GM03348 (cell line): ENCODE measurements at regions not wholly inside any gene's neighbourhood (a gene's known extent, or its start where the extent isn't known, plus 50 kb on each side); places are given as distances from the start of the nearest gene placed in this dataset.
"Not testable (repeated sequence)": the region's sequence is repeated elsewhere in the genome, so short reads cannot be mapped to it uniquely, and the experiment has no call there.

Experiments used
- DNase-seq: peaks from one replicate; pipeline ENCODE4 v3.0.0; 2012; ENCODE audit warnings: low spot score

DNA sequence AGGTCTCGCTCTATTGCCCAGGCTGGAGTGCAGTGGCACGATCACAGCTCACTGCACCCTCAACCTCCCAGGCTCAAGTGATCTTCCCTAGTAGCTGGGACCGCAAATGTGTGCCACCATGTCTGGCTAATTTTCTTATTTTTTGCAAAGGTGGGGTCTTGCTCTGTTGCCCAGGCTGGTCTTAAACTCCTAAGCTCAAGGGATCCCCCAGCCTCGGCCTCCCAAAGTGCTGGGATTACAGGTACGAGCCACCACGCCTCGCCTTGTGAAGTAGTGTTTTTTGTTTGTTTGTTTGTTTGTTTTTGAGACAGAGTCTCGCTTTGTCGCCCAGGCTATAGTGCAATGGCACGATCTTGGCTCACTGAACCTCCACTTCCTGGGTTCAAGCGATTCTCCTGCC is 125.5 kb downstream of the HAUS1 start:
- not testable (repeated sequence) for DNase-seq

DNA sequence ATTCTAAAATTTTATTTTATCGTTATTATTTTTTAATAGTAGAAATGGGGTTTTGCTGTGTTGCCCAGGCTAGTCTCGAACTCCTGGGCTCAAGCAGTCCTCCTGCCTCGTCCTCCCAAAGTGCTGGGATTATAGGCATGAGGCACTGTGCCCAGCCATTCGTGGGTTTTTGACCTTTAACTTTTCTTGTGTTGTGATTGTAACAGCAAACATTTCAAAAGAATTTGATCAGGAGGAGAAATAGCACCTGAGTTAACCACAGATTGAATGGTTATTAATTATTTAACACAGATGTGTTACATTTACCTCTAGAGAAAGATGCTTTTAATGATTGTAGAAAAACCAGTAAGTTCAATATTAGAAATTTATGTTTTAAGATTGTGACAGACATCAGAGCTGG is 132.0 kb downstream of the HAUS1 start:
- no peak for DNase-seq

DNA sequence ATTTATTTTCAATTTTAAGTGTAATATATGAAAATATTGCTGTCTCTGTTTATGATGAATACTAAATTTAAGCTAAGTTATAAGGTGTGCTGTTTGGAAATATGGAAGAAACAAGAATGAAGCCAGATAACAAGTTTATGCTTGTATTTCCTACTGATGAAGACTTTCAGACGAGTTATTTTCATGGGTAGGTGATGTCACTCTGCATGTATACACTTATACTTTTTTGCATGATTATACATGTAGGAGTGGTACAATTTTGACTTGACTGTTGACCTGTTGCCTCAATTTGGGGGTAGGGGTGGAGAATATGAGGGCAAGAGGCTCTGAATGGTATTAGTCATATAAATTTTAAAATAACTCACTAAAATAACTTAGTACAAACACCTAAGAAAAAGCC is 133.7 kb downstream of the HAUS1 start:
- no peak for DNase-seq

DNA sequence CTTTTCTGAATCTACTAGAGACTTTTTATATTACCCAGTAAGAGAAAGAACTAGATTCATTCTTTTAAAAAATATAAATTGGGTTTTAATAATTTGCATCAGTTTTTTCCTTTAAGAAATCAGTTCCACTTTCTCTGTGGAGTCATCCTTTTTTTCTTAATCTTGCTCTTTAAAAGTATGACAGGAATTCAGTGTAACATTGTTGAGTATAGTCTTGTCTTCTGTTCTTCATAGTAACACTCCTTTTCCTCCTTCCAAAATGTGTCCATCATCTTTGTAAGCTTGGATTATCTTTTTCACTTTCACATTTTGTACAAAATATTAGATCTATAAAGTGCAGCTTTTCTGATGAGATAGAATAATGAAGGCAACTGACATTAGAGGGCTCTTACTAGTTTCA is 135.4 kb downstream of the HAUS1 start:
- peak; percentile 46 for DNase-seq

DNA sequence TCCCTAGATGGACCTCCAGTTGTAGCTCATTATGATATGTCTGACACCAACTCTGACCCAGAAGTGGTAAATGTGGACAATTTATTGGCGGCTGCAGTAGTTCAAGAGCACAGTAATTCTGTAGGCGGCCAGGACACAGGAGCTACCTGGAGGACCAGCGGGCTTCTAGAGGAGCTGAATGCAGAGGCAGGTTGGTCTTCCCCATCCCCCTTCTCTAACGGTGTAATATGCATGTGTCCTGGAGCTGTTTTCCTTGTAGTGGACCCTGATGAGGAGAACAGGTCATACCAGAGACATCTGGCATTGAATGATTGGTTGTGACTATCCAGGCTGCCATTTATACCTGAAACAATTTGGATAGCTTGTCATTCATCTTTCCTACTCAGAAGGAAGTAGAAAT is 135.8 kb downstream of the HAUS1 start:
- DNase-seq = no peak

DNA sequence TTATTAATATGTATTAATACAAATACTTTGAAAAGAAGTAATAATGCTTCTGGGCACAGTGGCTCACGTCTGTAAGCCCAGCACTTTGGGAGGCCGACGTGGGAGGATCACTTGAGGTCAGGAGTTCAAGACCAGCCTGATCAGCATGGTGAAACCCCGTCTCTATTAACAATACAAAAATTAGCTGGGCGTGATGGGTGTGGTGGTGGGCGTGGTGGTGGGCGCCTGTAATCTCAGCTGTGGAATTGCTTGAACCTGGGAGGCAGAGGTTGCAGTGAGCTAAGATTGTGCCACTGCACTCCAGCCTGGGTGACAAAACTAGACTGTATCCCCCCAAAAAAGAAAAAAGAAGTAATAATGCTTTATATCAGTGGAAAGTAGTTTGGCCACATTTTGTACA is 137.2 kb downstream of the HAUS1 start:
- DNase-seq = not testable (repeated sequence)

DNA sequence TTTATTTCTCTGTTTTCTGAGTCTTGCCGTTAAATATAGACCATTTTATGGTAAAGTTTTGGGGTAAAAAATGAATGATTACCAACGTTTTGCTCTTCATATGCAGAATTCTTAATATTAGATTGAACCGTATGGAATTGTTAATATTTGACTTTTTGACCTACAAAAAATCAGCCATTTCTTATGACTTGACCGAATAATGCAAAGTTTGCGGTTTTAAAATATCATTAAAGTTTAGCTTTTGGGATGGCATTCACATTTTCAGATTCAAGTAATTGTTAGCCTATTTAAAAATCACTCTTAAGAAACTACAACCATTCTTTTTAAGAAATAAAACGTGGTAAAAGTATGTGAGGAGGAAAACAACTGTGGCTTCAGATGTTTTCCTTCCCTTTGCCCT is 138.0 kb downstream of the HAUS1 start:
- DNase-seq = no peak

DNA sequence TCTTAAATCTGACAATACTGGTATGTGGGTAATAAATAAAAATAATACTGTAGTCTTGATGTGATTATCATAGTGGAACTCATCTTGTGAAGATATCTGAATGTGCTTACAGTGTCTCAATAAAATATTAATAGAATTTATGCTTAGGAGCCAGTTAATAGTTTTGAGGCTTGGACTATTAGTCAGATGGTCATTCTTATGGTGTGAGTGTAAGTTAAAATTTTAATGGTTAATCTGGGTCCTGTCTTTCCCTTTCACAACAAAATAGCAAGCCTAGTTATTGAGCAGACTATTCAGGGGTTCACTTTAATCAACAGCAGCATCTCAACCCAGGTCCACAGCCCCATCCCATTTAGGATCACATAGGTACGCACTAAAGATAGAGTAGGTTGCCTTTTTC is 138.9 kb downstream of the HAUS1 start:
- no peak for DNase-seq

DNA sequence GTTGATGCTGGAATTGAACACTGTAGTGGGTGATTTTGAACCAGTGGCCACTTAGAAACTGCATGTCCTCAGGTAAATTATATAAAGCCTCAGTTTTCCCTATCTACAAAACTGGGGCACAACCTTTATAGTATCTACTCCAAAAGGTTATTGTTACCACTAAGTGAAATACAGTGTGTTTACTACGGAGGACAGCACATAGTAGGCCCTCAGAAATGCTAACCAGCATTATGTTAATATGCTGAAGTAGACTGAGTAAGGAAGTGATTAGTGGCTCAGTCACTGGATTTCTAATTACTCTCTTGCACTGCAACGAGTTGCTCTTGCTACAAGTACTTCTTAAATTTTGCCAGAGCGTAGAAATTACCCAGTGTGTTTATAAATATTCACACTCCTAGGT is 139.5 kb downstream of the HAUS1 start:
- no peak for DNase-seq

DNA sequence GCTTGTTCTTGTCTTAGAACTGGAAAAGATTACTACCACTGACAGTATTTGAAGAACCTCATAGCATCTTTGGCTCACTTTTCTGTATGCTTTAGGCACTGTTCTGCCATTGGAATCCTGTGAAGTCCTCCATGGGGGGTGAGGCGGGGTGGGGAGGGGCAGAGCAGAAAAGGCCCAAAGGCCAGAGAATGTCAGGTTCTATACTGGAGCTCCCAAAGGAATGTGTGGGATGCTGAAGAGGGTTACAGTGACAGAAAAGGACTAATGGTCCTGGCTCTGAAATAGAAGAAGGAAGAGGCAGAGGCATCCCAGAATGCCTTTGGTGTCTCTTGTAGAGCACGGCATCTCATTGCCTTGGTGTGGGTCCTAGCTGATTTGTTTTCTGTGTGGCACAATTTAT is 141.9 kb downstream of the HAUS1 start:
- no peak for DNase-seq

DNA sequence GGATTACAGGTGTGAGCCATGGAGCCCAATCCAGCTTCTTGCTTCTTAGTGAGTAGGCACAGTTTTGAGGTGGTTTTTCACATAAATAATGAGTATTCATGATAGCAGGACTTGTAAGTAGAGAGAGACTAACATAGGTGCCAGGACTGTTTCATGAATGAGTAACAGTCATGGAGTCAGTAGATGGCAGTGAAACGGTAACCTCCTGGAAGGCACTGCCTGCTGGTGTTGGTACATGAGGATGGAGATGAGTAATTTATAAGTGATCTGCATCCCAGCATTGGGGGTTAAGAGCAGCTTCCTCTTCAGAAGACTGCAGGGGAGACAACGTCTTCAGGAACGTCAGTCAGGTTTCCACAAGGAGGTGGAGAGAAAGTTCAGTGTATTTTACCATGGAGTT is 143.8 kb downstream of the HAUS1 start:
- DNase-seq = no peak

DNA sequence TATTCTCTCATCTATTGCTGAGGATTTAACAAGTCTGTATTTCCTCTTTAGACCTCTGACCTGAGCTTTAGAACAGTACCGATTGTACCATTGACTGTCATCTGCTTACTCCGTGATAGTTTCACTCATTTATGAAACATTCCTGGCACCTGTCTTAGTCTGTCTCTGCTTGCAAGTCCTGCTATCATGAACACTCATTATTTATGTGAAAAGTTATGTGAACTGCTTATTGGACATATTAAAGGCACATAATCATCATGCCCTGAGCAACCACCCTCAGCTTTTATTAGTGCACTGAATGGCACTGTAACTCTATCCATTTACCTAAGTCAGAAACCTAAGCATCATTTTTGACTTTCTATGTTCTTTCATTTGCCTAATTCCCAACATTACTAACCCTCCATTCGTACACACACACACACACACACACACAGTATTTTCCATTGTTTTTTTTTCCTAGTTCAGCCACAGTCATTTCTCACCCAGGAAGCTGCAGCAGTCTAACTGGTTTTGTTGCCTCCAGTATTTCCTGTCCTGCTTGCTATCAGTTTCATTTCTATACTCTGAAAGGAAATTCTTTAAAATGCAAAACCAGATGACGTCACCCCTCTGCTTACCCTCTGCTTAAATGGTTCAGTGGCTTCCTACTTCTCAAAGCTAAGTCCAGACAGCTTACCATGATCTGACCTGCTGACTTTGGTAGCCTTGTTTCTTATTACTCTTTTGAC is 146.1 kb downstream of the HAUS1 start:
- DNase-seq = peak; percentile 40

DNA sequence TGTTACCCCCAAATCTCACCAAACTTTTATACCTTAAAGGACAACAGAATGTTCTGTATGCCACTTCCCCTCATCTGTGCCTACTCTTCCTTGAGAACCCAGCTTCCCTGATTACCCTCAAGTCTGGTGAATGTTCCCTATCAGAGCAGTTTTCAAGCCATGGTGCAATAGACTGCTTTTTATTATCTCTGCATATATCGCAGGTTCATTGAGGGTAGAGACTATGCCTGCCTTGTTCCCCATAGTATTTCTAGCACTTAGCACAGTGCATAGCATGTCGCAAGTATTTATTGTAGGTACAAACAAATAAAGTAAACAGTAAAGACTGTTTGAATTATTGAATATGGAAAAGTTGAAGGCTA is 146.6 kb downstream of the HAUS1 start:
- no peak for DNase-seq

DNA sequence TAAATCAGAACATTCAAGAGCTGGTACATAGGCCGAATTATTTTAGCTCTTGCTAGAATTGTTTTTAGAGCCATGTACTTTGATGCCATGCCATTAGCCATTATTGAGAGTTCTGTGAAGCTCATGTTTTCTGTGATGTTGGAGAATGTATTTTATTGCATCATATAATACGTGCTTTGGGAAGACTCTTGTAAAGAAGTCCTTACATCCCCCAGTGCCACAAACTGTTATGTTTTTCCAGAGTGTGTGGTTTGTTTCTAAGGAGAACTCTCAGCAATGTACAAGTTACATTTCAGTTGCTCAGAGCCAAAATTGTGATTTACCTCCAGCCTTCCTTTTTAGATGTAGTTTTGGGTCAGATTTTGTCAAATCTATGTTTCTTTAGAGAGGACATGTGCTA is 148.6 kb downstream of the HAUS1 start:
- DNase-seq = no peak

DNA sequence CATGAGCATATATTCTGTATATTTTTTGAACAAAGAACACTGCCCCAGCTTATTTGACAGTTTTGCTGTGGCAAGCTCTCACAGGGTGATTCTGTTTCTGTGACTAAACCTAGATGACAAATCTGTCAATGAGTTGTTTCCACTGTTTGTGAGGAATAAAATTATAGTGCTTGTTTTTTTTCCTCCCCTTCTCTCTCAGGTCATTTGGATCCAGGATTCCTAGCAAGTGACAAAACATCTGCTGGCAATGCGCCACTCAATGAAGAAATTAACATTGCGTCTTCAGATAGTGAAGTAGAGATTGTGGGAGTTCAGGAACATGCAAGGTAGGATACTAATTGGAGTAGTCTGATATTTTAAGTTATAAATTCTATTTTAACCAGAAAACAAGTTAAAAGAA is 149.3 kb downstream of the HAUS1 start:
- peak; percentile 34 for DNase-seq

DNA sequence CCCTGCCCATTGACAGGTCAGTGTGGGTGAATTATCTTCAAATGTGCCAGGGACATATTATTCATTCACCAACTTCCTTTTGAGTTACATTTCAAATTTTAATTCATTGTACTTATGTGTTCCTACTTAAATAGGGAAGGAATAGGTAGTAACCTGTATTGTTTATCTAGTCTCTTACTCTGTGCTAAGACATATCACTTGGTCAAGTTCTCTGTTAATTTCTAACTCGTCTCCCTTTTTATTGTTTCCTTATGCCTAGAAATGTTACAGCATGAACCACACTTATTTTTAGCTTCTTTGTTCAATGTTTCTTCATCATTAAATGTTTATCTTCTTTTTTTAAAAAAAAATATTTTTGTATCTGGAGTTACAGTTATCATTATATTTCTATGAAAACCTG is 151.9 kb downstream of the HAUS1 start:
- no peak for DNase-seq

DNA sequence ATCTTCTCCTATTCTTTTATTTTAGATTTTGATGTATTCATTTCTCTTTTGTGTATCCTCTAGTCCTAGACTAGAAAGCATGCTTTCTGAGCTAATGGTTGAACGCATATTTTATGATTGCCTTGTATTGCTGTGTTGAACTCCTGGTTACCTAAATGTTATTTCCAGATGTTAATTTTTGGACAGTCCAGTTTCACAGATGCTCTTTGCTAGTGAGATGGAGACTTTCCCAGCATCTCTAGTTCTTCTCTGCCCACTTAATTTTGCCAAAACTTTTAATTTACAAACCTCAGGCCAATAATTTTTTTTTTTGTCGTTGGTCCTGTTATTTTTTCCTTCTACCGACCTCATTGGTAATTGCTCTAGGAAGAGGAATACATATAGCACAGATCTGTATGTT is 153.2 kb downstream of the HAUS1 start:
- DNase-seq = no peak

DNA sequence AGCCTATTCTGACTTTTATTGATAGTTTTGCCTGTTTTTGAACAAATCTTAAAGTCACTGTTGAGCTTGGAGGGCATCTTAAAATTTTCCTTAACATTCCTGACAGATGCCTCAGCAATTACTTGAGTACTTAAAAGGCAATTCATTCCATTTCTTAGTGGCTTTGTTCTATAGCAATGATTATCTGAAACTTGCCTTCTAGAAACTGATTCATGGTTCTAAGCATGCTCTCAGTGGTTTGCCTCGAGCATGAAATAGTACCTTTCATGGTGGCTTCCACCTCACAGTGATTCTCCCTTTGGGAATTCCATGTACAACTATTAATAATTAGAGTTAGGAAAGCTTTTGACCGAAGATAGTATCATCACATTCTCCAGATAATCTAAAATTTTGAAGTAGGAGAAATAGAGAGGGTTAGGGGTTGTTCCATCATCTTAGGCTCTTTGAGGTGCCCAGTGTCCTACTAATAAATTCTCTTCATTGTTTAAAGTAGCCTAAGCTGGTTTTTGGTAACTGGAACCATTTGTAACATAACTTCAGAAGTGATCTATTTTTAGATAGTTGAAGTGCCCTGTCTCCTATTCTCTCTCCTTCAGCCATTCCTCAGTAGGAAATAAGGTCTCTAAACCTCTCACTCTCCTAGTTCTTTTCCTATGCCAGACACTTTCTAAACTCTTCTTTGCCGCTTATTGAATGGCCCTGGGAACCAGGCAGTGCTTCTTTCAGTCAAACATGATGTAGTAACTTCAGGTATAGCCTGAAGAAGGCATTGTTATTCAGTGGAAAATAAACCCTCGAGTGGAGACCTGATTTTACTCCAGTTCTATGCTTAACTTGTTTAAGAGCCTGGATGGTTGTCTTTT is 156.1 kb downstream of the HAUS1 start:
- DNase-seq = peak; percentile 59

DNA sequence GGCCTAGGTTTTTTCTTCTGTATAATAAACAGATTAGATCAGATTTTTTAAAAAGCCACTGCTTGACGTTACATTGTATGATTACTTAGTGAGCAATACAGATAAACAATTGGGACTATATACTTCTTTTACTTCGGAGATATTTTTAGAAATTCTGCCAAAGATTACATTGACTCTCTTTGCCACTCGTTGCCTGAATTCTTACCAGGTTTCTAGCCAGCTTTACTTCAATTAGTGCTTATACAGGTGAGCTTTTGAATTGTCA is 156.6 kb downstream of the HAUS1 start:
- no peak for DNase-seq

DNA sequence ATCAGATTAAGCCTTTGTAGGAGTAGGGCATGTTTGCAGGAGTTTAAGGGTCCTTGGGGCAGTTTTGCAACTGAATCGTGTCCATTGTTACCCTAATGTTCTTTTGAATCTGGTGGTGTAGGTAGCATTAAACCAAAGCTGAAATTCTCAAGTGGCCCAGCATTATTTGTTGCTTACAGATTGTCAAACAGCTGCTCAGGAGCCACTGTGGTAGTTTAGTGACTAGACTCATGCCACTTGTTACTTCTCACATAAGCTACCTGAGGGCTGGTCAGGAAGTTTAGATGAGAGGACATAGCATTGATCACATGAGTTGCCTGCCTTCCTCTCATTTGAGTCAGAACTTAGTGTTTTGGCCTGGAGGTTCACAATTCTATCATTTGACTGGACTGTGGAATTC is 157.6 kb downstream of the HAUS1 start:
- DNase-seq = no peak

DNA sequence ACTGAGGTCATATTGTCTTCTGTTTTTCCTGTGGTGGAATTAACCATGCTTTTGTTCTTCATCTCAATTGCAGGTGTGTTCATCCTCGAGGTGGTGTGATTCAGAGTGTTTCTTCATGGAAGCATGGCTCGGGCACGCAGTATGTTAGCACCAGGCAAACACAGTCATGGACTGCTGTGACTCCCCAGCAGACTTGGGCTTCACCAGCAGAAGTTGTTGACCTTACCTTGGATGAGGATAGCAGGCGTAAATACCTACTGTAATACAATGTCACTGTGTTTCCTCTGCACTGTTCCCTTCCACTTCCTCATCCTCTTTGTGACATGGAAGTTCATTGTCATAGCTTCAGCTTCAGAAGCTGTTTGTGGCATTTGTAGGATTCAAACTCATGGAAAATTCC is 158.7 kb downstream of the HAUS1 start:
- no peak for DNase-seq

DNA sequence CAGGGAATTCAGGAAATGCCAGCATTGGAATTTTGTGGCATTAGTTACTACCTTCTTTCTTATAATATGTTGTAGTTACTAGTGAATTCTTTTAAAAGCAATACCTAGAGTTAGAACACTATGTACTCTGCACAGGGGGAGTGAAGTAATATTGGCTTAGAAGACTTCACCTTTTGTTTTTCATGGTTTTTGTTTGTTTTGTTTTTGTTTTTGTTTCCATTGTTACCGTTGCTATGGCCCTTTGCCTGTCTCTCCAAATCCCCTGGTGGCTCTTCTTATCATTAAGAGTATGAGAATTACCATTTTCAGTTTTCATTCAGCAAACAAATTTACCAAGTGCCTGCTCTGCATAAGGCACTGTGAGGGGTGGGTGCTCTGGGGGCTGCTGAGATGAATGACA is 160.1 kb downstream of the HAUS1 start:
- DNase-seq = no peak

DNA sequence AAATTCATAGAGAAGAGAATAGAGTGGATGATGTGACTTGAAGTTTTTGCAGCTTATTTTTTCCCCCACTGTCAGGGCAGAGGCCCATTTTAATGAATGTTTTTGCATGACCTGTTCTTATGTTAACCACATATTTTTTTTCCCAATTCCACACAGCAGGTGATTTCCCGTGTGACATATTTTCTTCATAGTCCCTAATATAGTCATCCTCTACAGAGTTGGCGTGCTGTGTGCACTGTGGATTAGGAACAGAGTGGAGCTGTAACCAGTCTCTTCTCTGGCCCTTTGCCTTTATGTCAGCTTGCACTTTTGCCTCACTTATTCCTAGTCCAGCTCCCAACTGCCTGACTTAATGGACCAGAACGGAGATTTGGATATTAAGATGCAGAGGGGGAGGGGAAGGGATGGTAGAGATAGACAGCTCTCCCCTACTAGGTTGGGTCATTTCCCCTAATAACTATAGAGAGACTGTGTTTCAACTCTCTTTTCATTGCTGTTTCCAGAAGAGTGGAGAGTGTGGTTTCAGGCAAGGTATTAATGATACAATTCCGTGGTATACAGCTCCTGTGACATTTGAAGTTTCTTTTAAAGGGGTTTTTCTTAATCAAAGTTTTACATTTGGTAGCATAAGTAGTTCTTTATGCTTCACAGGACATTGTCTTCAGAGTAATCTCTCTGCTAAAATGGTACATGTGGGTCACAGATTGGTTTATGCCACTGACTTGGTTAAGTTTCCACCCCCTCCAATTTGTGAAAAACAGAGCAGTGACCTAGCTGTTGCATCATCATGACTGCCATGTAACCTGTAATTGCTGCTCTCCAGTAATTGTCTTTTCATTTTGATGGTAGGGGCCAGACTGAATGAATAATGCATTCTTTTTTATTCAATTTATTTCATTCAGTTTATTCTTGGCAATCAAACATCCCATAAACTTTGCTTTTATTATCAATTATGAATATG is 161.3 kb downstream of the HAUS1 start:
- DNase-seq = no peak
